LNCaP clone FGC (cell line): ENCODE measurements at regions not wholly inside any gene's neighbourhood (a gene's known extent, or its start where the extent isn't known, plus 50 kb on each side); places are given as distances from the start of the nearest gene placed in this dataset.

ENCODE experiments used
- DNase-seq: peaks from one replicate; pipeline ENCODE4 v3.0.0-alpha.2; 2011; ENCODE audit warnings: low read depth
- H3K4me3 ChIP-seq: 2 replicates; pipeline ENCODE4 v1.5.1; 2011; ENCODE audit warnings: mild to moderate bottlenecking, low read depth, low read length, control low read depth
- TF ChIP-seq, protein P1 (sequence below): IDR thresholded peaks from 2 replicates; pipeline ENCODE4 v1.5.1; 2012; ENCODE audit warnings: mild to moderate bottlenecking; ENCODE audit not compliant: control insufficient read depth, insufficient read depth; ENCODE audit errors: extremely low read depth

DNA sequence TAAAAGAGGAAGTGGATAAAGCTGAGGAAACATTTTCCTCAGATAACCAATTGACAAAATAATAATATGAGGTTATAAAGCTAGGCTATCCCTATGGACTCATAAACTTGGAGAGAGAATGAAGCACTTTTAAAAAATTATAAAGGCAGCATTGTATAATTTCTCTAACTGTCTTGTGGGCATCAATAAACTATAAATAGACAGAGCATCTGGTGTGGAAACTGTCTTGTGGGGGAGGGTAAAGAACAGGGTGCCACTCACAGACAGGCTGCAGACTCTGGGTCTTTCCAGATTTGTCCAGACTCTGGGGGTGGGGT, 333.5 kb downstream of the BUD13 start:
- no peak for DNase-seq
- TF ChIP-seq, protein P1, sequence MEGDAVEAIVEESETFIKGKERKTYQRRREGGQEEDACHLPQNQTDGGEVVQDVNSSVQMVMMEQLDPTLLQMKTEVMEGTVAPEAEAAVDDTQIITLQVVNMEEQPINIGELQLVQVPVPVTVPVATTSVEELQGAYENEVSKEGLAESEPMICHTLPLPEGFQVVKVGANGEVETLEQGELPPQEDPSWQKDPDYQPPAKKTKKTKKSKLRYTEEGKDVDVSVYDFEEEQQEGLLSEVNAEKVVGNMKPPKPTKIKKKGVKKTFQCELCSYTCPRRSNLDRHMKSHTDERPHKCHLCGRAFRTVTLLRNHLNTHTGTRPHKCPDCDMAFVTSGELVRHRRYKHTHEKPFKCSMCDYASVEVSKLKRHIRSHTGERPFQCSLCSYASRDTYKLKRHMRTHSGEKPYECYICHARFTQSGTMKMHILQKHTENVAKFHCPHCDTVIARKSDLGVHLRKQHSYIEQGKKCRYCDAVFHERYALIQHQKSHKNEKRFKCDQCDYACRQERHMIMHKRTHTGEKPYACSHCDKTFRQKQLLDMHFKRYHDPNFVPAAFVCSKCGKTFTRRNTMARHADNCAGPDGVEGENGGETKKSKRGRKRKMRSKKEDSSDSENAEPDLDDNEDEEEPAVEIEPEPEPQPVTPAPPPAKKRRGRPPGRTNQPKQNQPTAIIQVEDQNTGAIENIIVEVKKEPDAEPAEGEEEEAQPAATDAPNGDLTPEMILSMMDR: no peak

DNA sequence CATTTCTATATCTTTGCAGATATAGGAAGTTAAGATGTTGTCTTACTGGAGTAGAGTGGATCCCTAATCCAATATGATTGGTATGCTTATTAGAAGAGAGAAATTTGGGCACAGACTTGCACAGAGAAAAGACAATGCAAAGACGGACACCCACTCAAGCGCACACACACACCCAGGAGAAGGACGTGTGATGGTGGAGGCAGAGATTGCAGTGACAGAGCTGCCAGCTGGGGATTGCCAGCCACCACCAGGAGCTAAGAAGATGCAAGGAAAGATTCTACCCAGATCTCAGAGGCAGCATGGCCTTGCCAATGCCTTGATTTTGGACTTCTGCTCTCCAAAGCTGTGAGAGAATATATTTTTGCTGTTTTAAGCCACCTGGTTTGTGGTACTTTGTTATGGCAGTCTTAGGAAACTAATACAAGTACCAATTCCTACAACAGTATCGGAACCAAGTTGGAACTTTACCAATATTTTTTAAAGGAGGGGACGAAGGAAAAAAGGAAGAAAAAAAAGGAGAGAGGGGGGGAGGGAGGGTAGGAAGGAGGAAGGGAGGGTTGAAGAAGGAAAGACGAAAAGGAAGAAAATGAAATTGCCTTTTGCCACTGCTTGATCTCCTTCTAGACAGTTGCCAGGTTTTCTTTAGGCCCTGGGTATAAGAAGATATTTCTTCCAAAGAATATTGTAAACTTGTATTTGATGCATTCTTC, 334.0 kb downstream of the BUD13 start:
- no peak for DNase-seq
- H3K4me3 ChIP-seq: no peak overlapping the region
- TF ChIP-seq, protein P1: no peak

More for the DNA sequence above, 333.5 kb downstream of the BUD13 start:
- no peak overlapping the region for H3K4me3 ChIP-seq

DNA sequence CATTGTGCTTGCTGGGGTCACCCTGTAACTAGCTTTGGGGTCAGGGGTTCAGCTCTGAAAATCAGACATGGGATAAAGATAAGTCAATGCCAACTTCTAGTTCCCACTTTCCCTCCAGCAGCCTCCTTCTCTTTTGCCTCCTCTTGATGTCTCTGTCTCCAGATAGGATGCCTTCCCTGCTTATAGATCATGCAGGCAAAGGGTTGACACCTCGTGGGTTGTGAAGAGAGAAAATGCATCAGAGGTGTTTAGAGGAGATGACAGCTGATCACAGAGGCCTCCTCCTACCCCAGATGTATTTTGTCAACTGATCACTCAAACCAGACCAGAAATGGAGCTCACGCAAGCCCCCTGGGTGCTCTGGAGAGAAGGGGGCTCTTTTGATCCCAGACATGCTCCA, 337.8 kb downstream of the BUD13 start:
- H3K4me3 ChIP-seq: no peak overlapping the region
- TF ChIP-seq, protein P1: no peak
- no peak for DNase-seq

DNA sequence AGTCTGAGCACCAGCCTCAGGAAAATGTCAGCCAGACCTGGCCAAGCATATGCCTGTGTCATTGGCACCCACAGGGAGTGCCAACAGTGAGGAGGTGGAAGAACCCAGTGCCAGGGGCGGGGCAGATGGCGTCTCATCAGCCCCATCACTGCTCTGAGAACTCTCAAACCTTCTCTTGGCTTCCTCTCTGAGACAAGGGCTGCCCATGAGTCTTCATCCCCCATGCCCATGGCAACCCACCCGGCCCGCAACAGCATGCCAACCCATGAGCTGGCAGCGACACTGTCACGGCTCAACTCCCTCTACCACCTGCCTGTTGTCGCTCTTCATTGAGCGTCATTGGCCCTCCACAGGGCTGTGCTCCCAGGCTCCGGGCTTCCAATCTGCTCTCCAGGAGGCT, 340.5 kb downstream of the BUD13 start:
- TF ChIP-seq, protein P1: no peak
- H3K4me3 ChIP-seq: no peak overlapping the region
- DNase-seq: no peak

GRCh38 chr11:116431842-116432241, 340.9 kb downstream of the BUD13 start:
- no peak overlapping the region for H3K4me3 ChIP-seq
- TF ChIP-seq, protein P1: no peak
- no peak for DNase-seq

DNA sequence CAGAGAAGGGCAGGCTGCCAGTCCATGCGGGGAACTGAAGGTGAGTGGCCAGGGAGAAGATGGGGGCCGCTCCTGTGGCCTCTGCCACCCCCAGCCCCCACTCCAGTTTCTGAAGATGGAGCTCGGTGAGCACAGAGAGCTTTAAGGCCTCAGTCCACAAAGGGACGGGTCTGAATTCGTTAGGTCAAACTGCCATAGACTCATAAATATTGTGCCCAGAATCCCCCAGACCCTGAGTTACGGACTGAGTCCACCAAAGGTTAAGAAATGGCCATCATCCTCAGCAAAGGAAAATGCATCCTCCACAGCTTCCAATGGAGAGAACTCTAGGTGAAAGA, 344.2 kb downstream of the BUD13 start:
- H3K4me3 ChIP-seq: no peak overlapping the region
- no peak for DNase-seq
- TF ChIP-seq, protein P1: no peak
